ENCODE measurements at regions not wholly inside any gene's neighbourhood (a gene's known extent, or its start where the extent isn't known, plus 50 kb on each side); places are given as distances from the start of the nearest gene placed in this dataset.
"Not testable (repeated sequence)": the region's sequence is repeated elsewhere in the genome, so short reads cannot be mapped to it uniquely, and the experiment has no call there.

DNA sequence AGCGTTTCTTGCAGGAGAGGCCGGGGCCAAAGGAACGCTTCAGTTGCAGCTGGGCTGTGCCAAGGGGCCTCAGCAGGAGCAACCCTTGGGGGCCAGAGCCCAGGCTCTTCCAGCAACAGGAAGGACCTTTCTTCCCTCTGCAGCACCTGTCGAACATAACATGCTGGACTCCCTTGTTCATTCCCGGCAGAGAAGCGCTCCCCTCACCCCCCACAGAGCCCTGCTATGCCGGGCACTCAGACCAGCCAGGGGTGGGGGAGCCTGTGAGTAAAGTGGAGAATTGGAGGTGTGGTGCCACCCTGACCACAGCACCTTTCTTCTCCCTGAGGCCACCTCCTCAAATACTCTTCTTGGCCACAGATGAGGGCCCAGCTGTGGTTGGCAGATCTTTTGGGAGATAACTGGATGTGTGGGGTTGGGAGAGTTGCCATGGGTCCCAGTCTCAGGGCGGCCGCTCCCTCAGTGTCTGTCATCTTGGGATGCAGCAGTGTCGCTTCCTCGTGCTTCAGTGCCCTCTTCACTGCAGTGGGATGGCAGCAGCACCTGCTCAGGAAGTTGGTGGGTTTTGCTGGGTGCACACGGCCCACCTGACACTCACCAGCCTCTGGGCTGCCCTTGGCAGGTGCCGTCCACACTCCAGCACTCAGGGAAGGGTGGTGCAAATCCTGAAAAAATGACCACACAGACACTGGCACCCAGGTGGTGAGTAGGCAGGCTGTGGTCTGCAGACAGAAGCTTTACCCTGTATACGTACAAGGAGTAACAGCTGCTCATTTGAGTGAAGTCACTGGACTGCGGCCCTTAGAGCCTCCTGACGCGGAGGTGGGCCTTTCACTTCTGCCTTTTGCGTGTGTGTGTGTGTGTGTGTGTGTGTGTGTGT is 67.5 kb downstream of the NPIPB11 start:
- TF ChIP-seq, protein P1, sequence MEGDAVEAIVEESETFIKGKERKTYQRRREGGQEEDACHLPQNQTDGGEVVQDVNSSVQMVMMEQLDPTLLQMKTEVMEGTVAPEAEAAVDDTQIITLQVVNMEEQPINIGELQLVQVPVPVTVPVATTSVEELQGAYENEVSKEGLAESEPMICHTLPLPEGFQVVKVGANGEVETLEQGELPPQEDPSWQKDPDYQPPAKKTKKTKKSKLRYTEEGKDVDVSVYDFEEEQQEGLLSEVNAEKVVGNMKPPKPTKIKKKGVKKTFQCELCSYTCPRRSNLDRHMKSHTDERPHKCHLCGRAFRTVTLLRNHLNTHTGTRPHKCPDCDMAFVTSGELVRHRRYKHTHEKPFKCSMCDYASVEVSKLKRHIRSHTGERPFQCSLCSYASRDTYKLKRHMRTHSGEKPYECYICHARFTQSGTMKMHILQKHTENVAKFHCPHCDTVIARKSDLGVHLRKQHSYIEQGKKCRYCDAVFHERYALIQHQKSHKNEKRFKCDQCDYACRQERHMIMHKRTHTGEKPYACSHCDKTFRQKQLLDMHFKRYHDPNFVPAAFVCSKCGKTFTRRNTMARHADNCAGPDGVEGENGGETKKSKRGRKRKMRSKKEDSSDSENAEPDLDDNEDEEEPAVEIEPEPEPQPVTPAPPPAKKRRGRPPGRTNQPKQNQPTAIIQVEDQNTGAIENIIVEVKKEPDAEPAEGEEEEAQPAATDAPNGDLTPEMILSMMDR (IDR thresholded peaks at IDR 0.05), result not testable (repeated sequence)
- not testable (repeated sequence) for TF ChIP-seq POLR2A, POLR2AphosphoS5 (IDR thresholded peaks at IDR 0.05)

All from sigmoid colon (tissue), 4 donors.